ENCODE measurements at regions not wholly inside any gene's neighbourhood (a gene's known extent, or its start where the extent isn't known, plus 50 kb on each side); places are given as distances from the start of the nearest gene placed in this dataset.

DNA sequence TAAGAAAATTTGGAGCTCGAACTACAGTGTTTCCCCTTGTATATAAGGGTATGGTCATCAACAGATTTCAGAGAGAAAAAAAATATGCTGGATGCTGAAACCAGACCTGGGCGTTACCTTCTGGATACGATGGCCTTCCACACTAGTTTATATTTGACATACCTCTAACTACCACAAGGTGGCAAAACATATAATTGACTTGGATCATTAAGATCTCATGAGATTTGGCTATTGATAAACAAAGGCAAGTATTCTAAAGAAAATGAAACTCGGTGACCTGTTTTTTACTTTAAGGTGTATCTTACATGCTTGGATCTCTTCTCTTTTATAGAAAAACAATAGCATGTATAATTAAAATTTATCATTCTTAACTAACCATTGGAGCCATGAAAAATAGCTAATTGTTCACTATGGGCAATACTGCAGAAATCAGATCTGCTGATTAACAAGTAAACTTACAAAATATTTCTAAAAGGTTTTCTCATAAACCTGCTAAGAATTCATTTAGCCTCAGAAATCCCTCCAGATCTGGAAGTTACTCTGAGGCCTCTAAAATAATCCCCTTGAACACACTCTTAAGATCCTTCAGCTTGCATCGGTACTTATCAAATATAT lies 300.6 kb upstream of the KCNH8 start:
- 31% methylated on average over 5 of the region's 5 CpGs for WGBS (ENCODE audit: insufficient coverage, low coverage, low lambda C conversion rate, missing lambda C conversion rate)
- no peaks in the 10 kb centered on the region for H3K36me3 ChIP-seq
- no peaks in the 10 kb centered on the region for H3K4me1 ChIP-seq
- no peaks in the 10 kb centered on the region for H3K9me3 ChIP-seq
- TF ChIP-seq, protein P1, sequence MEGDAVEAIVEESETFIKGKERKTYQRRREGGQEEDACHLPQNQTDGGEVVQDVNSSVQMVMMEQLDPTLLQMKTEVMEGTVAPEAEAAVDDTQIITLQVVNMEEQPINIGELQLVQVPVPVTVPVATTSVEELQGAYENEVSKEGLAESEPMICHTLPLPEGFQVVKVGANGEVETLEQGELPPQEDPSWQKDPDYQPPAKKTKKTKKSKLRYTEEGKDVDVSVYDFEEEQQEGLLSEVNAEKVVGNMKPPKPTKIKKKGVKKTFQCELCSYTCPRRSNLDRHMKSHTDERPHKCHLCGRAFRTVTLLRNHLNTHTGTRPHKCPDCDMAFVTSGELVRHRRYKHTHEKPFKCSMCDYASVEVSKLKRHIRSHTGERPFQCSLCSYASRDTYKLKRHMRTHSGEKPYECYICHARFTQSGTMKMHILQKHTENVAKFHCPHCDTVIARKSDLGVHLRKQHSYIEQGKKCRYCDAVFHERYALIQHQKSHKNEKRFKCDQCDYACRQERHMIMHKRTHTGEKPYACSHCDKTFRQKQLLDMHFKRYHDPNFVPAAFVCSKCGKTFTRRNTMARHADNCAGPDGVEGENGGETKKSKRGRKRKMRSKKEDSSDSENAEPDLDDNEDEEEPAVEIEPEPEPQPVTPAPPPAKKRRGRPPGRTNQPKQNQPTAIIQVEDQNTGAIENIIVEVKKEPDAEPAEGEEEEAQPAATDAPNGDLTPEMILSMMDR (IDR thresholded peaks at IDR 0.05), result peak; percentile 24 to 39 (median 32)
- TF ChIP-seq POLR2A (IDR thresholded peaks at IDR 0.05), result no peak
- H3K4me3 ChIP-seq, result no peak overlapping the region
- intact Hi-C loops (cut with DNase I), result no loop called here
- no peak for DNase-seq
- no peaks in the 10 kb centered on the region for H3K27me3 ChIP-seq
- peak in 1 of 4 donors; percentile 49 for ATAC-seq
- H3K27ac ChIP-seq, result no peak overlapping the region

DNA sequence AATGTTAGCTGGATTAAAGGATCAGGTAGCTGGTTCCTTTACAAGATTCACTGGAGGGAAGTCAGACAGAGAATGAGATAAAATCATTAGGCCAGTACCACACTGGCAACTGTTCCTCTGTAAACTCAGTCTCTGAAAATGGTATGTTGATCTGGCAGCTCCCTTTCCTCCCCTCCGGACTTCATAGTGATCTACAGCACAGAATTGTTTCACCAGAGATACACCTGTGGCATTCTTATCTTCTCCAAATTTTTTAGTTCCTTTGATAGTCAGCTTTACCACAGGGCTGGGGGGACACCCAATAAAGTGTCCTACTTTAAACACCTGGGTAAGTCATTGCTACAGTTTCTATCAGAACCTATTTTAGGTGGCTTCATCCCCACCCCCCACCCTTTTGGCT lies 304.3 kb upstream of the KCNH8 start:
- ATAC-seq (no peak), DNase-seq (no peak)
- H3K27ac ChIP-seq, result no peak overlapping the region
- intact Hi-C loops (cut with DNase I), result no loop called here
- 33% methylated on average over 1 of the region's 1 CpG for WGBS (ENCODE audit: insufficient coverage, low coverage, low lambda C conversion rate, missing lambda C conversion rate)
- H3K27me3 ChIP-seq, result no peaks in the 10 kb centered on the region
- H3K36me3 ChIP-seq, result no peaks in the 10 kb centered on the region
- H3K4me3 ChIP-seq, result no peak overlapping the region
- H3K9me3 ChIP-seq, result no peaks in the 10 kb centered on the region
- TF ChIP-seq POLR2A (IDR thresholded peaks at IDR 0.05), result no peak
- TF ChIP-seq, protein P1 (IDR thresholded peaks at IDR 0.05), result no peak
- H3K4me1 ChIP-seq, result no peaks in the 10 kb centered on the region

DNA sequence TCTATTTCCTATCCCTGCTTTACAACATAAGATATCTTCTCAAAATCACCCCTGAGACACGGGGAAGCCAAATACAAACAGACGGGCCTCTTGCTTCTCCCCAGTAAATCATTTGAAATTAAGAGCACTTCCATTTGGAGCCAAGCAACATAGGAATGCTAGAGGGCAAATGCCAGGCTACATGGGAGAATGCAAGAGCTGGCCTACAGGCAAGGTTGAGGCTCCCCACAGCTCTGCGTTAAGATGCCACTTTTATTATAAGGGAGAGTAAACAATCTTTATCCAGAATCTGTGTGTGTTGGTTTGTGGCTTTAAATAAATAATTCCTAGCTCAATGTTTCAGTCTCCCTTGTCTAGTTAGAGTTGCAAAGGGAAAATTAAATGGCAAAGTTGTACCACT lies 305.1 kb upstream of the KCNH8 start:
- WGBS (ENCODE audit: insufficient coverage, low coverage, low lambda C conversion rate, missing lambda C conversion rate), result 55% methylated on average over 3 of the region's 3 CpGs
- H3K27ac ChIP-seq, result no peak overlapping the region
- H3K4me3 ChIP-seq, result no peak overlapping the region
- no peaks in the 10 kb centered on the region for H3K9me3 ChIP-seq
- no peaks in the 10 kb centered on the region for H3K36me3 ChIP-seq
- intact Hi-C loops (cut with DNase I), result no loop called here
- DNase-seq, result no peak
- no peaks in the 10 kb centered on the region for H3K27me3 ChIP-seq
- no peak for TF ChIP-seq POLR2A (IDR thresholded peaks at IDR 0.05)
- TF ChIP-seq, protein P1 (IDR thresholded peaks at IDR 0.05), result no peak
- H3K4me1 ChIP-seq, result no peaks in the 10 kb centered on the region
- ATAC-seq, result no peak

DNA sequence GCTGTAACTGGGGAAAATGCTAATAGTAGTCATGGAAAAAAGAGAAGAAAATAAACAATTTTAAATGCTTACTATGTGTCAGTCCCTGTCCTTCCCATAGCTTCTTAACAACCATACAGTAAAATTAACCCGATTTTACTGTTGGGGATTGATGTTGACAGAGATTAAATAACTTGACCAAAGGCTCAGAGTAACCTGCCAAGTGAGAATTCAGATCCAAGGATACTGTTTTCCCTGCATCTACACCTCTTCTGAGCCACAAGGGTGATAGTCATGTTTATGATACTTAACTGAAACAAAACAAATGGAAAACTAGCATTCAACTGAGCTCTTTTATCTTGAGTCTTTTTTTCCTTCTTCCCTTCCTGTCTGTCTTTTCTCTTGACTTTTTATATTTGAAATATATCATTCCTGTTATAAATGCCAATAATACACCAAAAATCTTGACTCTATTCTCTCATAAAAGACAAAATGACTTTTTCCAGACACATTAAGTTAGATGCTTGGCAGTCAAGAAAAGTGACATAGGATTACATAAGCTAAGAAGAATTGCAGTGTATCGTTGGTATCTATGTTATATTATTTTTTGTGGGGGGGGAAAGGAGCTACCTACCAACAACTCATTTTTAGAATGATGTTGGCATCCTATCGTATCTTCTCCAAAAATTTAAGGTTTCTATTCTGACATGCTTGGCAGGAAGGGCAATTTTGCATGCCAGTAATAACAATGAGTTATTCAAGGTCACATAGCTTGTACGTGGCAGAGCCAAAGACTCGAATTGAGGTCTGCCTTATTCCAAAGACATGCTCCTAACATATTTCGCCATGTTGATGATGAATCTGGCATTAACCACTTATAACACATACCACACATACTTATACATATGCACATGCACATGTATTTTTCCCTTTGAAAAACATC lies 306.6 kb upstream of the KCNH8 start:
- DNase-seq, result no peak

More for the DNA sequence above, 306.6 kb upstream of the KCNH8 start:
- Histone ChIP-seq H3K27me3 (no peaks in the 10 kb centered on the region), H3K4me3 (no peak overlapping the region), H3K9me3 (no peaks in the 10 kb centered on the region), H3K4me1 (no peaks in the 10 kb centered on the region), H3K27ac (no peak overlapping the region), H3K36me3 (no peaks in the 10 kb centered on the region)
- intact Hi-C loops (cut with DNase I), result no loop called here
- TF ChIP-seq POLR2A (IDR thresholded peaks at IDR 0.05), result no peak
- TF ChIP-seq, protein P1 (IDR thresholded peaks at IDR 0.05), result no peak
- 34% methylated on average over 6 of the region's 6 CpGs for WGBS (ENCODE audit: insufficient coverage, low coverage, low lambda C conversion rate, missing lambda C conversion rate)
- ATAC-seq, result no peak

All from right lobe of liver (tissue), 6 donors.